Limb (tissue), 2 donors: ENCODE measurements at regions not wholly inside any gene's neighbourhood (a gene's known extent, or its start where the extent isn't known, plus 50 kb on each side); places are given as distances from the start of the nearest gene placed in this dataset.

ENCODE experiments used
- DNase-seq, 2 donors: peaks; one replicate each; pipeline ENCODE4 v3.0.0-alpha.2; 2016; ENCODE audit errors: extremely low spot score in 2 of 2

DNA sequence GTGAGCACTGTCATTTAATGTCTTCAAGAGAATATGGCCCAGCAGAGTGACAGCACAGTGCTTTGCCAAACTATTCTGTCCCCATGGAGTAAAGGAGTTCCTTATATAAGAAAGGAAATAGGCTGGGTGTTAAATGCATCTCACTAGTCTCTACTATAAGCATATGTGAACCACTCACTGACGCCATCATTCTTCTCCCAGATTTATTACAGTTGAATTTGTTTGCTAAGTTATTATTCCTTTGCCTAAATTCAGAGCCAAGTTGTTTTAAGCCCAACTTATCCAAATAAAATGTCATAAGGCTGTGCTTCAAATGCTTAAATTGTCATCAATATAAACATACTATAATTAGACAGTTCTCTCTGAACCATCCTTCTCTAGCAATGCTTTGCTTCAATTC, 151.6 kb downstream of the KCNA5 start:
- DNase-seq: no peak

- no peak for DNase-seq
These were observed 152.0 kb downstream of the KCNA5 start for GRCh38 chr12:5195691-5196090.

DNA sequence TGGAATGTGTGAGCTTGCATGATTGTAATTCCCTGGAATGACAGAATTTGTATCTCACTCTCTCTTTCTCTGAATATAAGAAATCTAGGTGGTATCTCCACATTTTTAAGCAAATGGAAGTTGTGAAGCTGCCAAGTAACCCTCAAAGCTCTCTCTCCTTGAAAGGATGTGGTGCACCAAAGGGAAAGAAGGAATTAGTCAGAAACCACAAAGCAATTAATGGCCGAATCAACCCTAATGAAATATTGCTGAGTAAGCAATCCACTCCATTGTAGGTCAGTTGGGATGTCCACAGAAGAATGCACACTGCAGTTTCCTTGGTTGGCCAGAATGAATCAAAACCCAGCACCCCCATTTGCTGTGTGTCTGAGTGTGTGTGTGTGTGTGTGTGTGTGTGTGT, 153.5 kb downstream of the KCNA5 start:
- DNase-seq: no peak

GRCh38 chr12:5197656-5198055, 154.0 kb downstream of the KCNA5 start:
- DNase-seq: no peak

GRCh38 chr12:5200278-5201087, 156.8 kb downstream of the KCNA5 start:
- DNase-seq: peak in 1 of 2 donors; percentile 78

DNA sequence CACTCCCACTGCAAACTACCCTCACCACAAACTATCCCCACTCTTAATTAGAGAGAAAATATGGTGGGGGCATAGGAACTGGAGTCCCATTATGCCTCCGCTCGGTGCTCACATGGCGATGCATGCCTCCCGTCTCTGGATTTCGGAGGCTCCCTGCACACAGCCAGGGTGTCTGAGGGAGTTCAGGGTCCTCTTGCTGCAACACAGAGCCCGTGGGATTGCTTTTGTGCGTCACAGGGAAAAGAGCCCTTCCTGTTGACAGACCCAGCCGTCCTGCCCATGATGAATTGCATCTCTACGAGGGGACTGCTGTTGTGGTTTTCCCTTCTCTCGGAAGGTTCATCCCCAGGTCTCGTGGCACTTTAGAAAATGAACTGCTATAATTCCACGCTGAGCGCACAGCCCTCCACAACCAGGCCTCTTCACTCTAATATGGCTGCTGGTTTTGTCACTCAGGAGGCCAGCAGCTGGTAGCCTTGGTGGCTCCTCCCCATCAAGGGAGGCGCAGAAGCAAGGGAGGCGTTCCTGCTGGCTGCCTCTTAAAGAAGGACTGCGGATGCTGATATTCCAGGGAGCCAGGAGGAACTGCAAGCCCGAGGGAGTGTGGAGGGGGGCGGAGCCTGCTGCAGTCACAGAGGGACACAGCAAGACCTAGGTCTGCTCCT, 158.0 kb downstream of the KCNA5 start:
- peak; percentile 19 to 65 for DNase-seq

GRCh38 chr12:5203274-5203673, 159.6 kb downstream of the KCNA5 start:
- no peak for DNase-seq

GRCh38 chr12:5203720-5204119, 160.0 kb downstream of the KCNA5 start:
- DNase-seq: no peak

GRCh38 chr12:5204271-5204670, 160.6 kb downstream of the KCNA5 start:
- DNase-seq: no peak

- DNase-seq: no peak
These were observed 161.2 kb downstream of the KCNA5 start for GRCh38 chr12:5204831-5205230.

- no peak for DNase-seq
These were observed 162.9 kb downstream of the KCNA5 start for GRCh38 chr12:5206401-5207175.

GRCh38 chr12:5210179-5210922, 166.7 kb downstream of the KCNA5 start:
- no peak for DNase-seq

- DNase-seq: no peak
These were observed 167.2 kb downstream of the KCNA5 start for GRCh38 chr12:5210923-5211290.

GRCh38 chr12:5213336-5213735, 169.7 kb downstream of the KCNA5 start:
- no peak for DNase-seq

GRCh38 chr12:5213990-5214389, 170.3 kb downstream of the KCNA5 start:
- DNase-seq: no peak

- DNase-seq: no peak
These were observed 174.3 kb downstream of the KCNA5 start for GRCh38 chr12:5217936-5218335.

- no peak for DNase-seq
These were observed 176.4 kb downstream of the KCNA5 start for GRCh38 chr12:5220099-5220498.

- DNase-seq: no peak
These were observed 177.2 kb downstream of the KCNA5 start for GRCh38 chr12:5220835-5221234.

DNA sequence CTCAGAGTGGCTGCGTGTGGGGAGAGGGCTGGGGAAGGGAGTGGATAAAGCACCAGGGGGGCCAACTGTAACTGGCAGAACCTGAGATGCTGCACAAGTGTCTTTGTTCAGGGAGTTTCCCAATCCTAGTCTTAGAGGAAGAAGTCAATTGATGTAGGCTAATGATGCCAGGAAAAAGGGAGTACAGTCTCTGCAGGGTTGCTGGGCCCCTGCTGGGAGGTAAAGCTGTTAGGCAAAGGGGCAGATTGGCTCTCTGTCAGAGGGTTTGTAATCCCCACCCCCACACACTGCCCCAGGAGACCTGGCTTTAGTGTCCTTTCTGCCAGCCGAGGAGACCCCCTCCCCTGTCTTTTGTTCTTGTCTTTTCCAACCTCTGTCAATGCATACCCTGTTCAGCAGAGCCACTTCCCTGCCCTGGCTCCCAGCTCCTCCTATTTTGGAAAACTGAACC, 178.4 kb downstream of the KCNA5 start:
- no peak for DNase-seq

DNA sequence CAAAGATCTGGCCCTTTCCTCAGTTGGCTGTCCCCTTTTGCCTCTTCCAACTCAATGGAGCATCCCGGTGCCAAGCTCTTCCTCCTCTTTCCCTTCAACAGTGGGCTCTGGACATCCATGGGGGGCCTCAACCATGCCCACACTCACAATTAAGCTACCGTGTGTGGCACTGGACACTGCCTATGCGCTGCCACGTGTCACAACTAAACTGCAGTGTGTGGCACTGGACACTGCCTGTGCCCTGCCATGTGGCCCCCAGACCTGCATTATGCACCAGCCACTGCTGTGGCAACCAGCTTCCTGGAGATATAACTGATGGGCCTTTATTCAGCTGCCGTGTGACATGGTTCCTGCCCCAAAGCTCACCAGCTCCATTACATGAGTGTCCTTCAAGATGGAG, 179.1 kb downstream of the KCNA5 start:
- DNase-seq: no peak

DNA sequence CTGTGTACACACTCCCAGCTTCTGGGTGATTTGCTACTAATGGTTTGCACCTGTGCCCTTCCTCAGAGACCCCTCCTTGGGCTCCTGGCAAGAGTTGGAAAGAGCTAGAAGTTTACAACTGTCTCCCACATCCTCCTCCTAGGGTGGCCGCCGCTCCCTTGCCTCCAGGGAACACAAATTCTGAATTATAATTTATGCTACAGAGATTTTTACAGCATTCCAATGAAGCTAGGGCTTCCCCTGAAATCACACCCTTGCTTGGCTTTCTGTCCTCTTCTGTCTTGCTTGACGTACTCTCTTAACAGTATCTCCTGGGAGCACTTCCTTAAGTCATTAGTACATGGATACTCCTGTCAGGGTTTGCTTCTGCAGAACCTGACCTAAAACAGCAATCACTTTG, 180.2 kb downstream of the KCNA5 start:
- DNase-seq: no peak

GRCh38 chr12:5226581-5226980, 182.9 kb downstream of the KCNA5 start:
- DNase-seq: no peak
